Astrocyte (in vitro differentiated cells and primary cell): ENCODE measurements at regions not wholly inside any gene's neighbourhood (a gene's known extent, or its start where the extent isn't known, plus 50 kb on each side); places are given as distances from the start of the nearest gene placed in this dataset.

ENCODE experiments used
- EZH2 ChIP-seq: IDR thresholded peaks from 2 replicates; pipeline ENCODE4 v1.6.1; 2012; ENCODE audit warnings: mild to moderate bottlenecking, low read length, inconsistent platforms; ENCODE audit not compliant: insufficient read depth
- TF ChIP-seq, protein P1 (sequence below): IDR thresholded peaks from 2 replicates; pipeline ENCODE4 v1.5.1; 2011; ENCODE audit warnings: low read depth, mild to moderate bottlenecking, inconsistent platforms, low read length, moderate library complexity; ENCODE audit not compliant: insufficient read depth

- TF ChIP-seq, protein P1, sequence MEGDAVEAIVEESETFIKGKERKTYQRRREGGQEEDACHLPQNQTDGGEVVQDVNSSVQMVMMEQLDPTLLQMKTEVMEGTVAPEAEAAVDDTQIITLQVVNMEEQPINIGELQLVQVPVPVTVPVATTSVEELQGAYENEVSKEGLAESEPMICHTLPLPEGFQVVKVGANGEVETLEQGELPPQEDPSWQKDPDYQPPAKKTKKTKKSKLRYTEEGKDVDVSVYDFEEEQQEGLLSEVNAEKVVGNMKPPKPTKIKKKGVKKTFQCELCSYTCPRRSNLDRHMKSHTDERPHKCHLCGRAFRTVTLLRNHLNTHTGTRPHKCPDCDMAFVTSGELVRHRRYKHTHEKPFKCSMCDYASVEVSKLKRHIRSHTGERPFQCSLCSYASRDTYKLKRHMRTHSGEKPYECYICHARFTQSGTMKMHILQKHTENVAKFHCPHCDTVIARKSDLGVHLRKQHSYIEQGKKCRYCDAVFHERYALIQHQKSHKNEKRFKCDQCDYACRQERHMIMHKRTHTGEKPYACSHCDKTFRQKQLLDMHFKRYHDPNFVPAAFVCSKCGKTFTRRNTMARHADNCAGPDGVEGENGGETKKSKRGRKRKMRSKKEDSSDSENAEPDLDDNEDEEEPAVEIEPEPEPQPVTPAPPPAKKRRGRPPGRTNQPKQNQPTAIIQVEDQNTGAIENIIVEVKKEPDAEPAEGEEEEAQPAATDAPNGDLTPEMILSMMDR = no peak
- TF ChIP-seq EZH2 = no peak
These were observed 189.4 kb upstream of the TCERG1L start for GRCh38 chr10:131500892-131501291.
